Erythroblast (primary cell): ENCODE measurements at regions not wholly inside any gene's neighbourhood (a gene's known extent, or its start where the extent isn't known, plus 50 kb on each side); places are given as distances from the start of the nearest gene placed in this dataset.

Source experiments
- GATA1 ChIP-seq: IDR thresholded peaks from 2 replicates; pipeline ENCODE4 v1.6.1; 2011; ENCODE audit warnings: low read depth, mild to moderate bottlenecking, control low read depth, low read length, moderate library complexity
- POLR2A ChIP-seq: IDR thresholded peaks from 2 replicates; pipeline ENCODE4 v1.6.1; 2011; ENCODE audit warnings: mild to moderate bottlenecking, low read length

- TF ChIP-seq POLR2A, result no peak
- no peak for TF ChIP-seq GATA1
Observed at GRCh38 chr1:221511797-221512196, 230.1 kb downstream of the DUSP10 start.
